Stomach smooth muscle (tissue), 2 donors: ENCODE measurements at regions not wholly inside any gene's neighbourhood (a gene's known extent, or its start where the extent isn't known, plus 50 kb on each side); places are given as distances from the start of the nearest gene placed in this dataset.
"Not testable (repeated sequence)": the region's sequence is repeated elsewhere in the genome, so short reads cannot be mapped to it uniquely, and the experiment has no call there.

Experiments used
- H3K27ac ChIP-seq: one replicate; pipeline ENCODE4 v1.7.0; 2013; ENCODE audit warnings: mild to moderate bottlenecking, low read length, inconsistent platforms
- H3K27me3 ChIP-seq, 2 donors: one replicate each; pipeline ENCODE4 v1.7.0; 2013; ENCODE audit warnings: low read length in 2 of 2; ENCODE audit not compliant: insufficient read depth in 2 of 2, control insufficient read depth in 1 of 2
- H3K36me3 ChIP-seq, 2 donors: one replicate each; pipeline ENCODE4 v1.7.0; 2013; ENCODE audit warnings: low read length in 2 of 2; ENCODE audit not compliant: control insufficient read depth in 2 of 2, insufficient read depth in 2 of 2
- H3K4me1 ChIP-seq: one replicate; pipeline ENCODE4 v1.7.0; 2013; ENCODE audit warnings: low read length; ENCODE audit not compliant: control insufficient read depth, insufficient read depth
- H3K4me3 ChIP-seq, 2 donors: one replicate each; pipeline ENCODE4 v1.7.0; 2013; ENCODE audit warnings: low read length in 2 of 2
- H3K9ac ChIP-seq, 2 donors: one replicate each; pipeline ENCODE4 v1.7.0; 2013; ENCODE audit warnings: low read length in 2 of 2, mild to moderate bottlenecking in 1 of 2
- H3K9me3 ChIP-seq, 2 donors: one replicate each; pipeline ENCODE4 v1.7.0; 2013; ENCODE audit warnings: low read length in 2 of 2; ENCODE audit not compliant: control insufficient read depth in 2 of 2
- donor health status: healthy.
- donor health status: Pancreatic carcinoma.

DNA sequence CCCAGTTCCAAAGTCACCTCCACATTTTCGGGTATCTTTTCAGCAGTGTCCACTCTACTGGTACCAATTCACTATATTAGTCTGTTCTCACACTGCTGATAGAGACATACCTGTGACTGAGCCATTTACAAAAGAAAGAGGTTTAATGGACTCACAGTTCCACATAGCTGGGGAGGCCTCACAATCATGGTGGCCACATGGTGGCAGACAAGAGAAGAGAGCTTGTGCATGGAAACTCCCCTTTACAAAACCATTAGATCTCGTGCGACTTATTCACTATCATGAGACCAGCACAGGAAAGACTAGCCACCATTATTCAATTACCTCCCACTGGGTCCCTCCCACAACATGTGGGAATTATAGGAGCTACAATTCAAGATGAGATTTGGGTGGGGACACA is 335.7 kb upstream of the SLC7A11 start:
- not testable (repeated sequence) for H3K27me3 ChIP-seq, H3K27ac ChIP-seq, H3K9me3 ChIP-seq, H3K9ac ChIP-seq, H3K36me3 ChIP-seq, H3K4me1 ChIP-seq, H3K4me3 ChIP-seq

DNA sequence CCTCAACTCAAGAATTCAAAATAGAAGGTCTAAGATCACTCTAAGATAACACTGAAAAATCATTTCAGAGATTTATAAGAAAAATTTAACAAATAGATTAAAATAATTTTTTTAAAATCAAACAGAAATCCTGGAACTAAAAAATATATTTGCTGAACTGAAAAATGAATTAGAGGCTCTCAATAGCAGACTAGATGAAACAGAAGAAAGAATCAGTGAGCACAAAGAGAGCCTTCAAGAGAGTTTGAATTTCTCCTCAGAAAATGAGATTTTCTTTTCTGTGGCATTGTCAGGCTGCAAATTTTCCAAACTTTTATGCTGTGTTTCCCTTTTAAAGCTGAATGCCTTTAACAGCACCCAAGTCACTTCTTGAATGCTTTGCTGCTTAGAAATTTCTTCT is 335.0 kb upstream of the SLC7A11 start:
- no peak overlapping the region for H3K4me3 ChIP-seq
- no peaks in the 10 kb centered on the region for H3K27me3 ChIP-seq
- H3K9me3 ChIP-seq: peaks cover 5 to 9% of the 10 kb centered on the region in 2 donors
- no peak overlapping the region for H3K9ac ChIP-seq
- H3K27ac ChIP-seq: no peak overlapping the region
- no peaks in the 10 kb centered on the region for H3K36me3 ChIP-seq
- no peaks in the 10 kb centered on the region for H3K4me1 ChIP-seq

DNA sequence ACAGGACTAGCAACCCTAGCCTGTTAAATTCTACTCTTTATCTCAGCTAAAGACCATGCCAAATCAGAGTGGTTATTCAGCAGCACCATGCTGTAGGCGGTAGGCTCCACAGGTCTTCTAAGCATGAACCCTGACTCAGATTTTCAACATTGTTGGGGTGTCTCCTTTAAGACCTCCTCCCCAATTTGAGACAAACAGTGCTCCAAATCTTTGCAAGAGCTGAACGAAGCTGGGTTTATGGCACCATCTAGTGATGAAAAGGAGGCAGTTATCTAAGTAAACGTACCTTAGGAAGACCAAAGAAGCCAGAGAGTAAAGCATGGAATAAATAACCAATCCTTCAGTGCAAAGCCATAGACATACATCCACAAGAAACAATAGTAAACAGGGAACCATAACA is 334.5 kb upstream of the SLC7A11 start:
- H3K9me3 ChIP-seq: peaks cover 5 to 9% of the 10 kb centered on the region in 2 donors
- no peak overlapping the region for H3K9ac ChIP-seq
- H3K36me3 ChIP-seq: no peaks in the 10 kb centered on the region
- H3K27me3 ChIP-seq: no peaks in the 10 kb centered on the region
- no peaks in the 10 kb centered on the region for H3K4me1 ChIP-seq
- no peak overlapping the region for H3K27ac ChIP-seq
- no peak overlapping the region for H3K4me3 ChIP-seq

DNA sequence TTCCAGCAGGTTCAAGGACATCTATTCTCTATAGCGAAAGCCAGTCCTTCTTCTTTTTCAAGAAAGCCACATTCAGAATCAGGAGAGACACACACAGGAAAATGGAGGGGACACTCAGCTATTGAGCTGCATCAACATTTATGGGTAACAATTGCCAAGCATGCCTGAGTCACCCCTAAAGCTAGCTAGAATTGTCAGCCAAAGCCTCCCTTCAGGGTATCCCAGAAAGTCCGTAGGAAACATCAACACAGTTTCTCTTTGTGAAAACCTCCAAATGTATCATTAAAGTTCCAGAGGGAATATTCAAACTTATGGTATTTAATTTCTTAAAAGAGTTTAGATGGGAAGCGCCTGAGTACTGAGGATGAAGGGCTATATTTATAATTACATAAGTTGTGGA is 331.1 kb upstream of the SLC7A11 start:
- Histone ChIP-seq H3K27me3 (no peaks in the 10 kb centered on the region), H3K4me3 (no peak overlapping the region), H3K36me3 (no peaks in the 10 kb centered on the region), H3K4me1 (no peaks in the 10 kb centered on the region), H3K9me3 (peaks cover 5 to 9% of the 10 kb centered on the region in 2 donors), H3K9ac (no peak overlapping the region), H3K27ac (no peak overlapping the region)

DNA sequence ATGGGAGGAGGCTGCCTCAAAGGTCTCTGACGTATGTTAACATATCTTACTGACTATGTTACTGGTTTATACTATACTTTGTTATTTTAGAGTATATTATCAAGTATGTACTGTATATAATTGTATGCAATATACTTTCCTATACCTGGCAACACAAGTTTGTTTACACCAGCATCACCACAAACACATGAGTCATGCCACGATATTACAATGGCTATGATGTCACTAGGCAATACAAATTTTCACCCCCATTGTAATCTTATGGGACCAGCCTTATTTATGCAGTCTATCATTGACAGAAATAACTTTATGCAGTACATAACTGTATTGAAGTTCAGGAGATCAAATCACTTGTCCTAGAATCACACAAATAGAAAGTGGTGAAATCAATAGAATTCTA is 329.9 kb upstream of the SLC7A11 start:
- no peak overlapping the region for H3K27ac ChIP-seq
- H3K4me3 ChIP-seq: no peak overlapping the region

DNA sequence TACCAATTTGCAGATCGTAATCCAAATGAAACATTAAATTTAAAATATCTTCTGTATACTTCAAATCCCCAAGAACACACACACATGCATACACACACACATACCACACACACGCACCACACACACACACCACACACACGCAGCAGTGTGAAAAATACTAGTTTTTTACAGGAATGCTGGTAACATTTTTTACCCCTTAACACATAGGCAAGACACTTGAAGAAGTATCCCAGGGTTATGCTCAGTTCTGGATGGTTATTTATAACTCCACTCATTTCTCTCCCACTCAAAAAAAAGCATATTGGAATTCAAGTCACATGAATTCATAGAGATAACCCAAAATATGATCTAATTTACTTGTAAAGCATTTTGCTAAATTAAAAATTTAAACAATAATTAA is 325.5 kb upstream of the SLC7A11 start:
- no peaks in the 10 kb centered on the region for H3K36me3 ChIP-seq
- H3K4me3 ChIP-seq: no peak overlapping the region
- H3K4me1 ChIP-seq: no peaks in the 10 kb centered on the region
- no peak overlapping the region for H3K27ac ChIP-seq
- no peak overlapping the region for H3K9ac ChIP-seq
- no peaks in the 10 kb centered on the region for H3K9me3 ChIP-seq
- H3K27me3 ChIP-seq: no peaks in the 10 kb centered on the region

More for the DNA sequence above, 329.9 kb upstream of the SLC7A11 start:
- no peak overlapping the region for H3K9ac ChIP-seq
- no peaks in the 10 kb centered on the region for H3K4me1 ChIP-seq
- peaks cover 5% of the 10 kb centered on the region in 2 donors for H3K9me3 ChIP-seq
- H3K36me3 ChIP-seq: no peaks in the 10 kb centered on the region
- no peaks in the 10 kb centered on the region for H3K27me3 ChIP-seq

DNA sequence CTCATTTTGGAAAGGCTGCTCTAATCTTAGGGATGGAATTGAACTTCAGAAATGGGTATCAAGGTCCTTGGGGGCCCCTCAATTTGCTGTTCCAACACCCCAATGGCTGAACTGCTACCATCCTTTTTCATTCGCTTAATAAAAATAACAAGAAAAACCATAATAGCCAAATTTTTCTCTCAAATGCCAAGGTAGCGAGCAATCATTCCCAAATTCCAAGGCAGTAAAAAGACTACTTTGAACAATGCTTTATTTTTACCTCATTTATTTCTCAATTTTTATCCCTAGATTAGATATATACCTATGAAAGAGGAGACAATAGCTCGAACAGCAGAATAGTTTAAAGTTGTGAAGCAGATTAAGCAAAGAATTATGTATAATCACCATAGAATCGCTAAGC is 323.4 kb upstream of the SLC7A11 start:
- no peaks in the 10 kb centered on the region for H3K27me3 ChIP-seq
- H3K9me3 ChIP-seq: no peaks in the 10 kb centered on the region
- no peak overlapping the region for H3K9ac ChIP-seq
- no peaks in the 10 kb centered on the region for H3K36me3 ChIP-seq
- H3K27ac ChIP-seq: no peak overlapping the region
- no peaks in the 10 kb centered on the region for H3K4me1 ChIP-seq
- no peak overlapping the region for H3K4me3 ChIP-seq

DNA sequence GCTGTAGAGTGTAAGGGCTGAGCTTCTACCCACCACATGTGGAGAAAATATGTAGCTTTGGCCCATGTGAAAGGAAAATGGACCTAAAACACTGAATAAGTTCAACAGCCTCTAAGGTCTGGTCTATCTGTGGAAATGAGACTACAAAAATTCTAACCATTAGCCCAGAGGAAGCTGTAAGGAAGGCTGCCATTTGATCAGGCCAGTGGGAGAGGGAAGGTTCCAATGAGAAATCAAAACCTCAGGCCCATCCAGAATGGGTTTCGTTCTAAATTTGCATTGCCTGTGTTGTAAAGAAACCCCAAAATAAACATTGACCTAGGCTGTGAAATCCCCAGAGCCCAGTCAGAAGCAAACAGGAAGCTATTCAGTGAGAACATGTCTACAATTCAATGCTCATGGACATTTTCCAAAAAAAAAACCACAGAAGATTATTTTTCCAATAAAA is 320.4 kb upstream of the SLC7A11 start:
- Histone ChIP-seq H3K27ac (no peak overlapping the region), H3K4me3 (no peak overlapping the region), H3K36me3 (no peaks in the 10 kb centered on the region)

DNA sequence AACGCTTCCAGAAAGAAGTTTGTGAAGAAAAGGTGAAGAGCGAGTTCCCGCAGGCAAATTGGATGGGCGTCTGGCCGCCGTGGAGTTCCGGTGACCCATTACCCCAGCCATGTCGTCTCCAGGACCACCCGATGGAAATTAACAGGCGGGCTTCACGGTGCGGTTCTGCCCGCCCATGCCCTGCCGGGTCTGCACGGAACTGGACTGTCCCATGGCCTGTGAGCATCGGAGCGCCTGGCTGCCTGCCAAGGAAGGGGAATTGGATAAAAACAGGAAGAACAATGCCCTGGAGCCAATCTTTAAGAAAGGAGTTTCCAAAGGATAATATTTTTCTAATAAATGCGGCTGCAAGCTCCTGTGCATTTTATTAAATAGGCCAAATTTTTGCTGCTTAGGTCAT is 319.8 kb upstream of the SLC7A11 start:
- H3K27me3 ChIP-seq: no peaks in the 10 kb centered on the region
- H3K4me1 ChIP-seq: no peaks in the 10 kb centered on the region
- H3K9ac ChIP-seq: no peak overlapping the region
- H3K27ac ChIP-seq: no peak overlapping the region
- H3K9me3 ChIP-seq: no peaks in the 10 kb centered on the region
- H3K36me3 ChIP-seq: no peaks in the 10 kb centered on the region
- H3K4me3 ChIP-seq: no peak overlapping the region

More for the DNA sequence above, 320.4 kb upstream of the SLC7A11 start:
- Histone ChIP-seq H3K9ac (no peak overlapping the region), H3K27me3 (no peaks in the 10 kb centered on the region), H3K9me3 (no peaks in the 10 kb centered on the region), H3K4me1 (no peaks in the 10 kb centered on the region)

DNA sequence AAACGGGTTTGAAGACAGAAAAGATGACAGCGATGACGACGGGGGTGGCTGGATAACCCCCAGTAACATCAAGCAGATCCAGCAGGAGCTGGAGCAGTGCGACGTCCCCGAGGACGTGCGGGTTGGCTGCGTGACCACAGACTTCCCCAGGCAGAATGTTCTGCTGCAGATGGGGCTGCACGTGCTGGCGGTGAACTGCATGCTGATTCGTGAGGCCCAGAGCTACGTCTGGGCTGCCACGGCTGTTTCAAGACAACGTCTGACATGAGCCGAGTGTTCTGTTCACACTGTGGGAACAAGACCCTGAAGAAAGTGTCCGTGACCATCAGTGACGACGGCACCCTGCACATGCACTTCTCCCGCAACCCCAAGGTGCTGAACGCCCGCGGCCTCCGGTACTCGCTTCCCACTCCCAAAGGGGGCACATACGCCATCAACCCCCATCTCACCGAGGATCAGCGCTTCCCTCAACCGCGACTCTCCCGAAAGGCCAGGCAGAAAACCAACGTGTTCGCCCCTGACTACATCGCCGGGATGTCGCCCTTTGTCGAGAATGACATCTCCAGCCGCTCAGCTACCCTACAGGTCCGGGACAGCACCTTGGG is 319.2 kb upstream of the SLC7A11 start:
- no peaks in the 10 kb centered on the region for H3K4me1 ChIP-seq
- no peaks in the 10 kb centered on the region for H3K27me3 ChIP-seq
- no peak overlapping the region for H3K27ac ChIP-seq
- H3K9me3 ChIP-seq: no peaks in the 10 kb centered on the region
- no peak overlapping the region for H3K4me3 ChIP-seq
- H3K36me3 ChIP-seq: no peaks in the 10 kb centered on the region
- H3K9ac ChIP-seq: no peak overlapping the region

DNA sequence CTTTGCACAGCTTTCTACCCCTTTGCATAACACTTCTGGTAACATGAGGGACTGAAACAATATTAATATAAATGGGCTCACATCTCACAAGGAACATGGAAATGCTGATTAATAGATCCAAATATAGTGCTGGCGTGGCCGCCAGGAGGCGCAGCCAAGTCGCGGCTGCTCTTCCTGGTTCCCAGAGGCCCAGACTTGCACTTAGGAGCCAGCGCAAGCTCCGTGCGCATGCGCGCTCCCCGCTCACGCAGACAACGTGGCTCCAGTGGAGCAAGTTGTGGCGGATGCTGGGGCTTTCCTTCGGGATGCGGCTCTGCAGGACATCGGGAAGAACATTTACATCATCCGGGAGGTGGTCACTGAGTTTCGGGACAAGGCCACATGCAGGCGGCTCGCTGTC is 318.3 kb upstream of the SLC7A11 start:
- H3K27ac ChIP-seq: no peak overlapping the region
- no peak overlapping the region for H3K9ac ChIP-seq
- no peak overlapping the region for H3K4me3 ChIP-seq
- no peaks in the 10 kb centered on the region for H3K4me1 ChIP-seq
- H3K27me3 ChIP-seq: no peaks in the 10 kb centered on the region
- no peaks in the 10 kb centered on the region for H3K9me3 ChIP-seq
- H3K36me3 ChIP-seq: no peaks in the 10 kb centered on the region
